Vagina (tissue), 2 donors: ENCODE measurements at regions not wholly inside any gene's neighbourhood (a gene's known extent, or its start where the extent isn't known, plus 50 kb on each side); places are given as distances from the start of the nearest gene placed in this dataset.

Source experiments
- CTCF ChIP-seq, 3 experiments: fragments of 450-650 bp in 2 of 3; fragments of 200-600 bp in 1 of 3; sonication (generic) in 1 of 3; IDR thresholded peaks; one replicate each; pipeline ENCODE4 v1.5.1; 2017 to 2019; ENCODE audit warnings: antibody characterized with exemption in 3 of 3, mild to moderate bottlenecking in 2 of 3, moderate library complexity in 2 of 3
- POLR2A ChIP-seq, 2 donors: fragments of 450-650 bp; IDR thresholded peaks; one replicate each; pipeline ENCODE4 v1.6.1; 2017; ENCODE audit warnings: antibody characterized with exemption in 2 of 2, mild to moderate bottlenecking in 2 of 2, moderate library complexity in 2 of 2
- POLR2AphosphoS5 ChIP-seq, 2 donors: sonication (generic); formaldehyde crosslinking; IDR thresholded peaks; one replicate each; pipeline ENCODE4 v1.9.0; 2017; ENCODE audit warnings: antibody characterized with exemption in 2 of 2, mild to moderate bottlenecking in 2 of 2, low read depth in 1 of 2; ENCODE audit not compliant: insufficient read depth in 1 of 2

- TF ChIP-seq CTCF (IDR thresholded peaks at IDR 0.05) (no peak), POLR2A (IDR thresholded peaks at IDR 0.05) (no peak), POLR2AphosphoS5 (IDR thresholded peaks at IDR 0.05; ENCODE audit: insufficient read depth in 1 of 2, low read depth in 1 of 2) (no peak)
These were observed 725.5 kb downstream of the METTL15 start for GRCh38 chr11:28833670-28834069.
